ENCODE measurements at regions not wholly inside any gene's neighbourhood (a gene's known extent, or its start where the extent isn't known, plus 50 kb on each side); places are given as distances from the start of the nearest gene placed in this dataset.

GRCh38 chr12:125311050-125311449, 245.8 kb downstream of the AACS start:
- TF ChIP-seq POLR2A (IDR thresholded peaks at IDR 0.05) = no peak
- no peak for TF ChIP-seq CTCF (IDR thresholded peaks at IDR 0.05)
- Histone ChIP-seq H3K4me3 (no peak overlapping the region), H3K27me3 (no peaks in the 10 kb centered on the region), H3K9me3 (no peaks in the 10 kb centered on the region), H3K4me1 (no peaks in the 10 kb centered on the region), H3K36me3 (no peaks in the 10 kb centered on the region), H3K27ac (no peak overlapping the region)
- DNase-seq = no peak

GRCh38 chr12:125312471-125312870, 247.2 kb downstream of the AACS start:
- DNase-seq = no peak
- no peaks in the 10 kb centered on the region for H3K4me1 ChIP-seq
- TF ChIP-seq CTCF (IDR thresholded peaks at IDR 0.05) (no peak), POLR2A (IDR thresholded peaks at IDR 0.05) (no peak)
- no peaks in the 10 kb centered on the region for H3K27me3 ChIP-seq
- no peaks in the 10 kb centered on the region for H3K9me3 ChIP-seq
- no peak overlapping the region for H3K27ac ChIP-seq
- H3K36me3 ChIP-seq = no peaks in the 10 kb centered on the region
- no peak overlapping the region for H3K4me3 ChIP-seq

- DNase-seq = no peak
- H3K27ac ChIP-seq = no peak overlapping the region
- no peaks in the 10 kb centered on the region for H3K27me3 ChIP-seq
Measured at GRCh38 chr12:125314051-125314755, 249.0 kb downstream of the AACS start.

GRCh38 chr12:125315771-125316170, 250.5 kb downstream of the AACS start:
- no peaks in the 10 kb centered on the region for H3K4me1 ChIP-seq
- H3K36me3 ChIP-seq = no peaks in the 10 kb centered on the region
- no peak overlapping the region for H3K4me3 ChIP-seq
- H3K9me3 ChIP-seq = no peaks in the 10 kb centered on the region
- DNase-seq = no peak
- H3K27ac ChIP-seq = no peak overlapping the region
- no peak for TF ChIP-seq POLR2A (IDR thresholded peaks at IDR 0.05)
- no peak for TF ChIP-seq CTCF (IDR thresholded peaks at IDR 0.05)
- no peaks in the 10 kb centered on the region for H3K27me3 ChIP-seq

More at GRCh38 chr12:125314051-125314755, 249.0 kb downstream of the AACS start:
- Histone ChIP-seq H3K4me3 (no peak overlapping the region), H3K4me1 (no peaks in the 10 kb centered on the region), H3K36me3 (no peaks in the 10 kb centered on the region), H3K9me3 (no peaks in the 10 kb centered on the region)
- no peak for TF ChIP-seq POLR2A (IDR thresholded peaks at IDR 0.05)
- TF ChIP-seq CTCF (IDR thresholded peaks at IDR 0.05) = no peak

- no peaks in the 10 kb centered on the region for H3K4me1 ChIP-seq
- no peaks in the 10 kb centered on the region for H3K9me3 ChIP-seq
- no peaks in the 10 kb centered on the region for H3K27me3 ChIP-seq
- no peak overlapping the region for H3K4me3 ChIP-seq
- no peaks in the 10 kb centered on the region for H3K36me3 ChIP-seq
- TF ChIP-seq CTCF (IDR thresholded peaks at IDR 0.05) = no peak
- TF ChIP-seq POLR2A (IDR thresholded peaks at IDR 0.05) = no peak
- DNase-seq = no peak
- H3K27ac ChIP-seq = no peak overlapping the region
Measured at GRCh38 chr12:125320177-125320576, 254.9 kb downstream of the AACS start.
